ENCODE measurements at regions not wholly inside any gene's neighbourhood (a gene's known extent, or its start where the extent isn't known, plus 50 kb on each side); places are given as distances from the start of the nearest gene placed in this dataset.

DNA sequence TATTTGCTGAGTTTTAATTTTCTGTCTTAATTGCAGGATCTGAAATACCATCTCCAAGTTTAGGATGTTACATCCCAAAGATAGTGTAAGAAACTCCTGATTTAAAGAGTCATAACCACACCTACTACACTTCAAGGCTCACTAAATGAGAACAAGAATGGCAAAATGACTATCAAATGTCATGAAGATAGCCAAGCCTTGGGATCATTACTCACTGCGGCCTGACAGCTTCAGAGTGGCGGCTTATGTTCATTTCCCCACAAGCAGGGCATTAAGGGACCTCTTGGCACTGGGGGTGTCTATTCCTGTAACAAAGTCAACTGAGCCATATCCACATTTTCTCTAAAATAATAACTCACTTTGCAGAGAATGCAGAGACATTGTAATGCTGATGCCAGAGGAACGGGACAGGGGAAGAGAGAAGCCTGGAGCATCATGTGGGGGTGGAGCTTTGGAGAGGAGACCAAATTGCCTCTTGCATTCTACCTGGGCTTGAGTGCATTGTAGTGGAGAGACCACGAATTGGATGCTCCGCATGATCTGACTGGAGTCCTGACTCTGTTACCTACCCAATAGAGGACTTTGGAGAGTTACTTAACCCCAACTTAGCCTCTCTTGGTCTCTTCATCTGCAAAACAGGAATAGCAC, 219.2 kb downstream of the OPA1 start:
- Histone ChIP-seq H3K4me3 (ENCODE audit: low read length) (no peak overlapping the region), H3K9me3 (ENCODE audit: low read length) (no peaks in the 10 kb centered on the region), H3K27me3 (ENCODE audit: insufficient read depth, low read depth, low read length) (no peaks in the 10 kb centered on the region), H3K9ac (ENCODE audit: low read length) (no peak overlapping the region), H4K20me1 (ENCODE audit: insufficient read depth) (no peaks in the 10 kb centered on the region), H3K79me2 (replicated peaks; ENCODE audit: insufficient read depth, low read length) (no peaks in the 10 kb centered on the region), H3K27ac (ENCODE audit: low read length) (no peak overlapping the region), H3K9me2 (ENCODE audit: insufficient read depth, low read length) (no peaks in the 10 kb centered on the region), H3K36me3 (ENCODE audit: insufficient read depth, low read length) (no peaks in the 10 kb centered on the region), H3K4me2 (ENCODE audit: low read length) (no peak overlapping the region), H2AFZ (ENCODE audit: low read depth, low read length) (no peak overlapping the region), H3F3A (ENCODE audit: insufficient read depth, low read length, poor library complexity, severe bottlenecking) (no peaks in the 10 kb centered on the region)
- TF ChIP-seq EP300 (conservative IDR thresholded peaks at IDR 0.05; ENCODE audit: poor library complexity, severe bottlenecking) (no peak), SMC3 (conservative IDR thresholded peaks at IDR 0.05; ENCODE audit: poor library complexity) (no peak), CTCF (IDR thresholded peaks at IDR 0.05; ENCODE audit: poor library complexity, severe bottlenecking) (no peak), POLR2AphosphoS5 (IDR thresholded peaks at IDR 0.05) (no peak), EZH2 (IDR thresholded peaks at IDR 0.05; ENCODE audit: borderline replicate concordance, insufficient read depth, low read length, poor library complexity, severe bottlenecking) (no peak), REST (IDR thresholded peaks at IDR 0.05; ENCODE audit: borderline replicate concordance) (no peak), MXI1 (conservative IDR thresholded peaks at IDR 0.05; ENCODE audit: poor library complexity, severe bottlenecking) (no peak), RAD21 (conservative IDR thresholded peaks at IDR 0.05) (no peak), TAF1 (IDR thresholded peaks at IDR 0.05; ENCODE audit: low read depth) (no peak)

GRCh38 chr3:193812791-193813500, 219.9 kb downstream of the OPA1 start:
- Histone ChIP-seq H3K9me3 (ENCODE audit: low read length) (no peaks in the 10 kb centered on the region), H3K9ac (ENCODE audit: low read length) (no peak overlapping the region), H3K27ac (ENCODE audit: low read length) (no peak overlapping the region), H3K9me2 (ENCODE audit: insufficient read depth, low read length) (no peaks in the 10 kb centered on the region), H3K27me3 (ENCODE audit: insufficient read depth, low read depth, low read length) (no peaks in the 10 kb centered on the region), H3K36me3 (ENCODE audit: insufficient read depth, low read length) (no peaks in the 10 kb centered on the region), H3K79me2 (replicated peaks; ENCODE audit: insufficient read depth, low read length) (no peaks in the 10 kb centered on the region), H3F3A (ENCODE audit: insufficient read depth, low read length, poor library complexity, severe bottlenecking) (no peaks in the 10 kb centered on the region), H4K20me1 (ENCODE audit: insufficient read depth) (no peaks in the 10 kb centered on the region), H3K4me2 (ENCODE audit: low read length) (no peak overlapping the region), H3K4me3 (ENCODE audit: low read length) (no peak overlapping the region), H2AFZ (ENCODE audit: low read depth, low read length) (no peak overlapping the region)
- TF ChIP-seq EP300 (conservative IDR thresholded peaks at IDR 0.05; ENCODE audit: poor library complexity, severe bottlenecking) (no peak), CTCF (IDR thresholded peaks at IDR 0.05; ENCODE audit: poor library complexity, severe bottlenecking) (no peak), MXI1 (conservative IDR thresholded peaks at IDR 0.05; ENCODE audit: poor library complexity, severe bottlenecking) (no peak), POLR2AphosphoS5 (IDR thresholded peaks at IDR 0.05) (no peak), EZH2 (IDR thresholded peaks at IDR 0.05; ENCODE audit: borderline replicate concordance, insufficient read depth, low read length, poor library complexity, severe bottlenecking) (no peak), RAD21 (conservative IDR thresholded peaks at IDR 0.05) (no peak), REST (IDR thresholded peaks at IDR 0.05; ENCODE audit: borderline replicate concordance) (no peak), TAF1 (IDR thresholded peaks at IDR 0.05; ENCODE audit: low read depth) (no peak), SMC3 (conservative IDR thresholded peaks at IDR 0.05; ENCODE audit: poor library complexity) (no peak)

All from neural cell (in vitro differentiated cells).